ENCODE measurements at regions not wholly inside any gene's neighbourhood (a gene's known extent, or its start where the extent isn't known, plus 50 kb on each side); places are given as distances from the start of the nearest gene placed in this dataset.

DNA sequence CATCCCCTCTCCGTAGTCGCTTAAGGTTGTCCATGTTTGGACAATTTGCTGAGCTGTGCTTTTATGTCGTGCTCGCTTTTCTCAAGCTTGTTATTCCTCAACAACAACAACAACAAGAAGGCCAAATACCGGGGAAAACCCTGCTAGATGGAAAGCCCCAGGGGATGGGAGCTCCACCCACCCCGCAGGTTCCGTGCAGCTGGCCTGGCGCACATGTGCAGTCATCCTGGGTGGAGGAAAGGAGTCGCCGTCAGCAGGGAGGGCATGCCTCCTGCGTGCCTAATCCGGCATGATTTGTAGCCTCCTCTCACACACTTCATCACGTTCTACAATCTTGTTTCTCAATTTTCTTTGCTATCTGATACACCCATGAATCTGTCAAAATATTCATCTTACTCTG is 87.4 kb upstream of the SALL3 start:
- no peak for TF ChIP-seq EZH2phosphoT487 (IDR thresholded peaks at IDR 0.05; ENCODE audit: insufficient read depth, low read depth)
- TF ChIP-seq EZH2 (IDR thresholded peaks at IDR 0.05; ENCODE audit: insufficient read depth, poor library complexity, severe bottlenecking), result no peak
